GM12865 (cell line): ENCODE measurements at regions not wholly inside any gene's neighbourhood (a gene's known extent, or its start where the extent isn't known, plus 50 kb on each side); places are given as distances from the start of the nearest gene placed in this dataset.

ENCODE experiments used
- DNase-seq: peaks from one replicate; pipeline ENCODE4 v3.0.0; 2010; ENCODE audit warnings: low read depth
- H3K4me3 ChIP-seq: 2 replicates; pipeline ENCODE4 v1.5.1; 2011; ENCODE audit warnings: mild to moderate bottlenecking, low read depth, low read length, control low read depth
- TF ChIP-seq, protein P1 (sequence below): IDR thresholded peaks from 2 replicates; pipeline ENCODE4 v1.5.1; 2011; ENCODE audit warnings: low read length, control low read depth, low read depth, inconsistent platforms; ENCODE audit not compliant: insufficient read depth; ENCODE audit errors: missing control alignments

DNA sequence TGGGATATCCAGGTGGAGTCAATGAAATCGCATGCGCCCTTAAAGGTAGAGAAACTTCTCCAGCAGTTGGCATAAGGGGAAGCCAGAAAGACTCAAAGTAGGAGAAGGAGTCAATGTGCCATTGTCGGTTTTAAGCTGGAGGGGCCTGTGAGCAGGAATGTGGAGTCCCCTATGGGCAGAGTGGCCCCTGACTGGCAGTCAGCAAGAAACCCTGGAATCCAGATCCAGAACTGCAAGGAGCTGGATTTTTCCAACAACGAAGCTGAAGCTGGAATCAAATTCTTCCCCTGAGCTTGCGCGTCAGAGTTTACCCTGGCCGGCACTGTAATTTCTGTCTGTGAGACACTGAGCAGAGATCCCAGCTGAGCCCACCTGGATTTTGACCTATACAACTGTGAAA, 315.0 kb downstream of the DHX35 start:
- TF ChIP-seq, protein P1, sequence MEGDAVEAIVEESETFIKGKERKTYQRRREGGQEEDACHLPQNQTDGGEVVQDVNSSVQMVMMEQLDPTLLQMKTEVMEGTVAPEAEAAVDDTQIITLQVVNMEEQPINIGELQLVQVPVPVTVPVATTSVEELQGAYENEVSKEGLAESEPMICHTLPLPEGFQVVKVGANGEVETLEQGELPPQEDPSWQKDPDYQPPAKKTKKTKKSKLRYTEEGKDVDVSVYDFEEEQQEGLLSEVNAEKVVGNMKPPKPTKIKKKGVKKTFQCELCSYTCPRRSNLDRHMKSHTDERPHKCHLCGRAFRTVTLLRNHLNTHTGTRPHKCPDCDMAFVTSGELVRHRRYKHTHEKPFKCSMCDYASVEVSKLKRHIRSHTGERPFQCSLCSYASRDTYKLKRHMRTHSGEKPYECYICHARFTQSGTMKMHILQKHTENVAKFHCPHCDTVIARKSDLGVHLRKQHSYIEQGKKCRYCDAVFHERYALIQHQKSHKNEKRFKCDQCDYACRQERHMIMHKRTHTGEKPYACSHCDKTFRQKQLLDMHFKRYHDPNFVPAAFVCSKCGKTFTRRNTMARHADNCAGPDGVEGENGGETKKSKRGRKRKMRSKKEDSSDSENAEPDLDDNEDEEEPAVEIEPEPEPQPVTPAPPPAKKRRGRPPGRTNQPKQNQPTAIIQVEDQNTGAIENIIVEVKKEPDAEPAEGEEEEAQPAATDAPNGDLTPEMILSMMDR: no peak
- no peak overlapping the region for H3K4me3 ChIP-seq
- DNase-seq: no peak

- no peak for DNase-seq
- TF ChIP-seq, protein P1: no peak
- no peak overlapping the region for H3K4me3 ChIP-seq
These were observed 308.9 kb downstream of the DHX35 start for GRCh38 chr20:39270837-39271604.

DNA sequence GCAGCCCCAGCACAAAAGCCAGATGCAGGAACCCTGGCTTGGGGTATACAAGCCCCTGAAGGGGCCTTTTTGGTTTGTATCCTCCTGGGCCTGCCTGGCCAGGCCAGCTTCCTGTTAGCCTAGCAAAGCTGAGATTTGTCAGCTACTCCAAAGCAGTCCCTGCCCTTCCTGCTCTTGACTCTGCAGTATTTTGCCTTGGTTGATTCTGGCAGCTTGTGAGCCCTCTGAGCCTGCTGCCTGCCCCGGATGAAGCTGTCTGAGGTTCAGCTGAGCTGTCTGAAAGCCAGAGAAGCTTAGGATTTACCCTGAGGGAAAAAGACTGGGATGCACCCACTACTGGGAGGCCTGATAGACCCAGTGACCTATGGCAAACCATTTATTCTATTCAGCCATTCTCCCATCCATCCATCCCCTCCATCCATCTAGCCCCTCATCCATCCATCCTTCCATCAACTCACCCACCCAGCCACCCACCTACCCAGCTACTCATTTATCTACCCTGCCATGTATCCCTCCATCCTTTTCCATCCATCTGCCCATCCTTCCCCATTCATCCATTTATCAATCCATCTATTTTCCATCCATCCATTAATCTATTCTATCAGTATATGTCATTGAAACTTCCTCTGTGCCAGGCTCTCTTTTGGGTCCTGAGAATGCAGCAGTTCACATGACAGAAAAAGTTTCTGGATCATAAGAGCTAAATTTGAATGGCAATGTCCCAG, 307.5 kb downstream of the DHX35 start:
- DNase-seq: no peak
- TF ChIP-seq, protein P1: no peak
- H3K4me3 ChIP-seq: no peak overlapping the region

DNA sequence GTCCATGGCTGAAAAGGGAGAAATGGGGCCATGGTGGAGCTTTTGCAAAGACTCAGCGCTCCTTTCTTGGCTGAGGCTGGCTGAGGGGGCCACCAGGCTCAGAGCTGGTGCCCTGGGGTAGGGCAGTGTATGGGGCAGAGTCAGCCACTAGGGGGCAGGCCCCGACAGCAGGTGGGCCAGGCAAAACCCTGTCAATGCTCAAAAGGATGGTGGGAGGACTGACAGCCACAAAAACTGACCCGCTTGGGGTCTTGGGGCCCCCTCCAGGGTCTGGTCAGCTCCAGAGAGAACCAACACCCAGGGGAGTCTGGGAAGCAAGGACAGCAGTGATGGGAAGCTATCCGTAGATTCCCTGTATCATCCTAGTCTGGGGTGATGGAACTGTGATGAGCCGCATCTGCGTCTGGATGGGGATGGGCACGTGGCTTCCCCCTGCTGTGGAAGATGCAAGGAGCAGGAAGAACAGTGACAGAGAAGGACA, 306.9 kb downstream of the DHX35 start:
- TF ChIP-seq, protein P1: peak; percentile 91
- peak; percentile 52 for DNase-seq
- H3K4me3 ChIP-seq: no peak overlapping the region

DNA sequence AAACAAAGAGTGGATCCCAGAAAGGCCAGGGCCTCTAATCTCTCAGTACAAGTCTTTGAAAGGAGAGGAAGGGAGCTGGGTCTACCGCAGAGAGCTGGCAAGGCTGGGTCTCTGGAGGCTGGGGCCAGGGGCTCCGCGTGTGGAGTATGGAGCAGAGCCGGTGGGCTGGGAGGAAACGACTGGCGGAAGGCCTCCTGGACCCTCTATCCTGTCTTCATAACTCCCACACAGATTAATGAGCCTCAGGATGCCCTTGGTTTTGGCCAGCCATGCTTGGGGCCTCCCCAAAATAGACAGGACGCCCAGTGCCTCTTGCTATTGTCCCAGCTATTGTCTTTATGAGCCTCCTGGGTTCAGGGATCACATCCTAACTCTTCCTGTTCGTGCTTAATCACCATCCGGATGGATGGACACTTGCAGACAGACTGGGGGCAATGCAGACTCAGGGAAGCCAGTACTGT, 306.4 kb downstream of the DHX35 start:
- TF ChIP-seq, protein P1: no peak
- no peak for DNase-seq
- no peak overlapping the region for H3K4me3 ChIP-seq

- H3K4me3 ChIP-seq: no peak overlapping the region
- TF ChIP-seq, protein P1: no peak
- no peak for DNase-seq
These were observed 304.8 kb downstream of the DHX35 start for GRCh38 chr20:39266989-39267388.
